Mucosa of gallbladder (tissue), 1 donor: ENCODE measurements at regions not wholly inside any gene's neighbourhood (a gene's known extent, or its start where the extent isn't known, plus 50 kb on each side); places are given as distances from the start of the nearest gene placed in this dataset.
"Not testable (repeated sequence)": the region's sequence is repeated elsewhere in the genome, so short reads cannot be mapped to it uniquely, and the experiment has no call there.

Source experiments
- DNase-seq: peaks from one replicate; pipeline ENCODE4 v3.0.0-alpha.2; 2020; ENCODE audit warnings: low spot score
- donor health status: DM: no; HTN: no; CAD: no.

GRCh38 chr3:154834831-154835230 is 245.3 kb upstream of the MME start:
- DNase-seq, result not testable (repeated sequence)

- DNase-seq, result no peak
Observed at GRCh38 chr3:154829929-154830328, 250.2 kb upstream of the MME start.

GRCh38 chr3:154819491-154819890 is 260.6 kb upstream of the MME start:
- DNase-seq, result no peak

- no peak for DNase-seq
Observed at GRCh38 chr3:154818676-154819255, 261.4 kb upstream of the MME start.

- not testable (repeated sequence) for DNase-seq
Observed at GRCh38 chr3:154810017-154810416, 270.1 kb upstream of the MME start.

GRCh38 chr3:154801729-154802128 is 278.4 kb upstream of the MME start:
- DNase-seq, result no peak

GRCh38 chr3:154799800-154800199 is 280.3 kb upstream of the MME start:
- DNase-seq, result no peak

- DNase-seq, result no peak
Observed at GRCh38 chr3:154795582-154795981, 284.5 kb upstream of the MME start.

- DNase-seq, result no peak
Observed at GRCh38 chr3:154794814-154795445, 285.2 kb upstream of the MME start.

GRCh38 chr3:154794391-154794790 is 285.7 kb upstream of the MME start:
- DNase-seq, result no peak

- DNase-seq, result no peak
Observed at GRCh38 chr3:154792828-154793227, 287.3 kb upstream of the MME start.

- no peak for DNase-seq
Observed at GRCh38 chr3:154791611-154792010, 288.5 kb upstream of the MME start.

- DNase-seq, result no peak
Observed at GRCh38 chr3:154786724-154787123, 293.4 kb upstream of the MME start.

GRCh38 chr3:154783521-154783931 is 296.6 kb upstream of the MME start:
- DNase-seq, result no peak

GRCh38 chr3:154783061-154783460 is 297.1 kb upstream of the MME start:
- no peak for DNase-seq

GRCh38 chr3:154782151-154782550 is 298.0 kb upstream of the MME start:
- DNase-seq, result no peak

GRCh38 chr3:154781595-154781994 is 298.5 kb upstream of the MME start:
- DNase-seq, result no peak

- no peak for DNase-seq
Observed at GRCh38 chr3:154780263-154780662, 299.9 kb upstream of the MME start.

GRCh38 chr3:154779571-154779970 is 300.5 kb upstream of the MME start:
- no peak for DNase-seq

GRCh38 chr3:154778057-154778456 is 302.1 kb upstream of the MME start:
- no peak for DNase-seq

GRCh38 chr3:154776549-154777225 is 303.4 kb upstream of the MME start:
- DNase-seq, result no peak

GRCh38 chr3:154775821-154776548 is 304.1 kb upstream of the MME start:
- no peak for DNase-seq
